DMS114 treated with DMSO at 0.1 percent for 48 hours (cell line): ENCODE measurements at regions not wholly inside any gene's neighbourhood (a gene's known extent, or its start where the extent isn't known, plus 50 kb on each side); places are given as distances from the start of the nearest gene placed in this dataset.

Experiments
- DNase-seq: peaks from one replicate; lab custom pipeline; 2025; ENCODE audit not compliant: unreplicated experiment; lab: John Stamatoyannopoulos, UW

DNA sequence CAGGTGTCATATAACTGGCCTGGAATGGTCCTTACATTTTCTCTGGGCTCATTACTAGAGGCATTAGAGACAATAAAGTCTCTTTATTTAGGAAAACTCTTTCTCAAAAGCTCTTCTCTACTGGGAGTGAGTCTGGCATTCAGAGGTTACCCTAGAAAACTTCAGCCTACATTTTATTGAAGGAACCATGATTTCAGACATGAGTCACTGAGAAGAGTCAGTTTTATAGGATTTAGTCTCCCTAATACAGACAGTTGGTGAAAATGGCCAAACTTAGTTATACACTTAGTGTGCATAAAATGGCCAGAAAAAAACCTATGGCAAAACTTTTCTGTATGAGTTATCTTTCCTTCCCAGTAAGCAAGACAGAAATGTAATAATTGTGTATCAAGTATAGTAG is 689.4 kb downstream of the ZEB2 start:
- no peak for DNase-seq

- DNase-seq = no peak
Observed at GRCh38 chr2:143828763-143829537, 691.0 kb downstream of the ZEB2 start.

DNA sequence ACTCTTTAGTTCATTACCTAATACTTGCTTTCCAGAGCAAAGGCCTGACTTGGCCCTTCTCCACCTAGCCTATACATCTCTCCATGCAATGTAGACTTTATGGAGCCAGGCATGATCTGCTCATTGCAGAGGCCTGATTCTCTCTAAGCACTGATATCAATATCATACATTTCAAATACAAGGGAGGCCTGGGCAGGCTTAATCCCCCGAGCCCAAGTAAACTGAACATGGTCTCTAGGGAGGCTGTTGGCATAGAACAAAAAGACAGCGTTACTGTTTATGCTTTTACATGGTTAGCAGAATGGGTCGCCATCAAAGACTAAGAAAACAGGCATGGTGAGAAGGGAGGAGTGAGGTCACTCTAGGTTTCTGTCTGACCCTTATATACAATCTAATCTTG is 695.1 kb downstream of the ZEB2 start:
- no peak for DNase-seq

DNA sequence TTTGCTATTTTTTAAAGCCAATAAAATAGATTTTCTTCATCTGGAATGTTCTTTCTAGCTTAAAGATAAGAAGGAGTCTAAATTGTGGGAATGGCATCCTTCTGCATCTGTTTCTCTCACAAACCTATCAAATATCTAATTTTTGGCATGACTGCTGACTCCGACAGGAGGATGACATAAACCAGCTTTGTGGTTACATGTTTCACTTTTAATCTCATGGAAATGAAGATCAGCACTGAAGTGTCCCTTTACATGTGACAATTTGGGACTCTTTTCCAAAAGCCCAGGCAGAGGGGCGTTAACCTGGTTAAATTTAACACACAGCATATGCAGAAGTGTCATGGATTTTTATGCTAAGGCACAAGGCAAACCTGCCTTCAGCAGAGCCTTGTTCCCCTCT is 694.7 kb downstream of the ARHGAP15 start:
- DNase-seq = no peak

- no peak for DNase-seq
Observed at GRCh38 chr2:143823296-143823695, 694.1 kb downstream of the ARHGAP15 start.

GRCh38 chr2:143822736-143823135 is 693.5 kb downstream of the ARHGAP15 start:
- no peak for DNase-seq

DNA sequence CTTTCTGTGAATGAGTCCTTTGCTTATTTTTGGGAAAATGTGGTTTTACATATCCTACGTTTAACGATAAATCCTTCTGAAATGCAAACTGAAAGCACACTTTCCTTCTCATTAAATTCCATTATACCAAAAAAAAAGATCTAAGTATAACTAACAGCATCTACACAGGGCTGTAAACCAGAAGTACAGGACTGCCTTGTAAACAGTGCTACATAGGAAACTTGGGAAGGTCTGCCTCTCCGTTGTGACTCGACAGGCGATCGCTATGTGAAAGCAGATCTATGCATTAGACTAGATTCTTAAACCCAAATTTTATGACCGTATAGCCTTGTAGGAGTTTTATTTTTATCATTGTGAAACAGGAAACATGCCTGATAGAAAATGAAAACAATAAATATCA is 690.5 kb downstream of the ARHGAP15 start:
- DNase-seq = no peak

GRCh38 chr2:143819190-143819735 is 690.0 kb downstream of the ARHGAP15 start:
- DNase-seq = no peak
